HPDE6-E6E7 (cell line): ENCODE measurements at regions not wholly inside any gene's neighbourhood (a gene's known extent, or its start where the extent isn't known, plus 50 kb on each side); places are given as distances from the start of the nearest gene placed in this dataset.

Experiments
- DNase-seq: peaks from one replicate; pipeline ENCODE4 v3.0.0; 2011; ENCODE audit warnings: missing footprints; ENCODE audit errors: extremely low spot score

DNA sequence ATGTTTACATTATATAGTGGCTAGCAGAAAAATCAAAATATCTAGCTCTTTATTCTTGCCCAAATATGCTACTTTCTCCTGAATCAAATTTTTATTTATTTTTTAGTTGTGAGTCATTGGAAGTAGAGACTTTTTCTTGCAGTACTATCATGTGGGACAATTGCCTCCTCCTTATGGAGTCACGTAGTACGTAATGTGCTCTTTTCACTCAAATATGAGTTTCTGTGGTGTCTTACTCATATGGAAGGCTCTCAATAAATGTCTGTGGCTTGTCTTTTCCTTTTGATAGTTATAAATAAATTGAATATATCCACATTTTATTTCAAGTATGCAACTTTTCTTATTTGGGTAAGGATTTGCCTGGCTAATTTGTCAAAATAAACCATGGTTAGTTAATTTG, 1411.0 kb upstream of the SLC10A2 start:
- DNase-seq, result no peak

DNA sequence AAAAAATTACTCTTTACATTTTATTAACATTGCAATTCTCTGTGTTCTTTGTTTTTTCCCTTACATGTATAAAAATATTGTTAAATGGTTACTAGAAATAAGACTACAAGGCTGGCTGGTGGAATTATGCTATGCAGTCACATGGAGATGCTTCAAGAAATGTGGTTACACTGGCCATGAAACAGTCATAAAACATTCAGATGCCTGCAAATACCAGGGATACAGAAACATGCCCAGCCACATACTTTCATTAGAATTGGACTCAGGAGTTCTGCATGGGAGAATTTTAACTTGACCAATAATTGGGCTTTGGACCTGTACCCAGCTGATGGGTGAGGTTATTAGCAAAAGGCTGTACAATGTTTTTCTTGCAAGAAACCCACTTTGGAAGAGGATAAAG, 1407.7 kb upstream of the SLC10A2 start:
- DNase-seq, result no peak

DNA sequence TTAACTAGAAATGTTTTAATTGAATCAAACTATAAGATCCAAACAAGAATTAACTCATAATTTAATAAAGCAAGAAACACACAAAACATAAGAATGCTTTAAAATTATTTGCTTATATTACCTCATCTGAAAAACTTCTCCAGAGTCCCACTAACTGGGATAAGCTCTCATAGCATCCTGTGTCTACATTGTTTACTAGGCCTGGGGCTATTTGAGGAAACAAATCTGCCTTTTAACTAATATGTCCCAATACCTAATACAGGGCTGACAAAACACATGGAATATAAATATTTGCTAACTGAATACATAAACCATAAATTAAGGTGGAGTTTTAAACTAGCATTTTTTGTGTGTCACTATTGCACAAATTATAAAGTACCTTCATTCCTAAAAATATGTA, 1399.8 kb upstream of the SLC10A2 start:
- no peak for DNase-seq

DNA sequence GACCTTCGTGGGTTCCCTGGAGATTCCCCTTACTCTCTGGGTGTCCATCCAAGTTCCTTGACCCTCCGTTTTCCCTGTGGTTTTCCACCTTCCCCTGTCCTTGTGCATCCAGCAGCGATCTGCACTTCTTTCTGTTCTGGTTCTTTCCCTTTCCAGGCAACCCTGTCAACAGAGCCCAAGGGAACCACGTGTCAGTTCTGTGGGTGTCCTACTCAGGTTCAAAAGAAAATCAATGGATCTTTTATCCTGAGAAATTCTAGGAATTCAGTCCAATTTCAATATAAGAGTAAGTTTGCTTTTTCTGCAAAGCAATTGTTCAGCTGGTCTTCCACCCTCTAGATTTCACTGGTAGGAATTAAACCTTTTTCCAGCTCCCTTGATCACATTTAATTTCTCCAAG, 1394.8 kb upstream of the SLC10A2 start:
- no peak for DNase-seq

DNA sequence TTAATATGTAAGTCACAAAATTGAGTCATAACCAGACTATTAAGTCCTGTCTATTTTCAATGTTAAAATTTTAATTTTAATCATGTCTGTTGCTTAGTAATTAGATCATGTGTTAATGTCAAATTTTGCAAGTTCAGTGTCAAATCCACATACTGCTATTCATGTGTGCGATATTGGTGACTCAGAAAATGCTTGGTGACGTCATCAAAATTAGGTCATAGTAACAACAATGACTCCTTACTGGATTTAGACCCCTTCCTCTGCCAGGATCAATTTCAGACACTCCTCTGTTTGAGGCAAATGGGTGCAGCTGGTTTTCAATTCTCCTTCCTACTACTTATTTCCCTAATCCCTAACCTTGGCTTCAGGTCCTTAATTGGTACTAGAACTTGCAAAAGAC, 1394.3 kb upstream of the SLC10A2 start:
- DNase-seq, result no peak

DNA sequence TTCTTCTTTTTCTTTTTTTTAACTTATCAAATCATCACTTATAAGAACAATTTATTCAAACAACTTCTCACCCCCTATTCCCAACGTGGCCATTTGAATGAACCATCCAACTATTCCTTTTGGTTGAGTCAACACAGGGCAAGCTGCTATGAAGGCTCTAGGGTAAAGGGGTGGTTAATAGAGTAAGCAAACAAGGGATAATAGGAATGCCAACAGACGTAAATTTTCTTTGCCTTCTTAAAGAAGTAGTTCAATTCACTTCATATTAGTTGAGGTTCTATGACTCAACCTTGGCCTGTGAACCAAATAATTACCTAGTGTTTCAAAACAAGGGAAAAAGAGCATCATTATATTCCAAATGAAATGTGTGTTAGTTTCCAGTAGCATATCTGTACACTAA, 1383.8 kb upstream of the SLC10A2 start:
- no peak for DNase-seq

DNA sequence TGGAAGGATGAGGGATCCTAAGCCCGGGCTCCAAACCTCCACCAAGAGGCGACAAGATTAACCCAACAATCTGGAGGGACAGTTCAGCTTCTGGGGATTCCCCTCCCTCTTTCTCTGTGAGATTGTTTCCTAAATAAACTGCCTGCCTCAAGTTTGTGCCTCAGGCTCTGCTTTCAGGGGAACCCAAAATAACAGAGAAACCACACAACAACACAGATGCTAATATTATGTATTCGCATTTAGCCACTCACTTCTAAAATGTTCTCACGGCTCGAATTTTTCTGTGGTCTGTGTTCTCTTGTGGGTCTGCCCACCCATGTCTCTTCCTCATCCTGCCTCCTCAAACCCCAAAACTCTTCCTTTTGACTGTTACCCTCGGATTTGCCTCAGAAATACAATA, 1381.1 kb upstream of the SLC10A2 start:
- DNase-seq, result no peak

DNA sequence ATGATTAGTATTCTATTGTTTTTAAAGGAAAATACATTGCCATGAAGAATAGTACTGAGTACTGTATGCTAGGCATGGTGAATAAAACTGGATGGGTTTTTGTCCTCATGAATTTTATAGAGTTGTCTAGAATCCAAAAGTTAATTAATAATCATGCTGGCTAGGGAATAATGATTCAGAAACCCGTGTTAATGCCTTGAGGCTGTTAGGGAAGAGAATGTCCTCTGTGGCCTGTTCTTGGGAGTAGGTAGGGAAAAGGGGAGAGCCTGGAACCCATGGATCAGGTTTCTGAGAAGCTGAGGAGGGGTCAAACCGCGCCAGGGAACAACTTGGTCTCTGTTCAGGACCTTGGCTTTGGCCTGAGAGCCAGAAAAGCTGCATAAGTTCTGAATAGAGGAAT, 1376.3 kb upstream of the SLC10A2 start:
- no peak for DNase-seq

DNA sequence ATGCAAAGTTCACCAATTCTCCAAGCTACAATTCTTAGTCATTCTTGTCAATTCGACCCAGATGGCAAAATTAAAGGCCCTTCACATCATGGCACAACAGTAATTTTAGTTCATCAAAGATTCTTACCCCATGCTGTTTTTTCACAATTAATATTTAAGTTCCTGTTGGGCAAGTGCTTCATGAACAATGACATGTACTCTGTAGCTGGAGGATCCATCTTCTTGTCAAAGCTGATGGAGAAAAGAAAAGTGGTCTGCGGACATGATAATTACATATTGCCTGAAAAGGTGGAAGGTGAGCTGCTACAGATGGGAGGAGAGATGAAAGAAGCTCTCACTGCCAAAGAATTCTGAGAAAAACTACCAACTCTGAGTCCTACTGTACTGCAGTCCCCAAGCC, 1370.3 kb upstream of the SLC10A2 start:
- no peak for DNase-seq

DNA sequence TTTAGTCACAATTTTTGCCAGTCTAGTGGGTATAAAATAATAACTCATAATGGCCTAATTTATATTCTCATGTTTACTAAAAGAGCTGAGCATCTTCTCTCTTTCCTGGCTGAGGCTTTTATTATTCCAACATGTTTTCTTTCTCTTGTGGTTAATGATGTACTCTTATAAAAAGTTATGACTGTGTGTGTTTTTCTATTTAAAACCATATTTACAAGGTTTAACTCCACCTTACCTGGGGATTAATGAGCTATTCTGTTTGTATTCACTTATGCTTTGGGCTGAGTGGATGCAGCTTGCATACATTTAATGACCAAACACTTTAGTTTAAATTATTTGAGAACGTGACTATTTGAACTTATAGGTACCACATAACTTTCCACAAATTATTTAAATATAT, 1365.7 kb upstream of the SLC10A2 start:
- DNase-seq, result no peak

DNA sequence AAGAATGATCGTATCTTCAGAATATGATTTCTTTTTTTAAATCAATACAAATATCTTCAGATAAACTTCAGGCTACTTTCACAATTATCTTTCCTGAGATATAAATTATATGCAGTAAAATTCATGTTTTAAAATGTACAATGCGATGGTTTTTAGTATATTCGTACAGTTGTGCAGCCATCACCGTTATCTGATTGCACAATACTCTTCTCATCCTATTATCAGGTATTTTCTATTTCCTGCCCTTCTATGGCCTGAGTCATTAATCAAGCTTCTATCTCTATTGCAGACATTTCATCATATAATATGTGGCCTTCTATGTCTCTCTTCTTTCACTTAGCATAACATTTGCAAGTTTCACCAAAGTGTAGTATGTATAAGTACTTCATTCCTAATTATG, 1360.2 kb upstream of the SLC10A2 start:
- DNase-seq, result no peak

DNA sequence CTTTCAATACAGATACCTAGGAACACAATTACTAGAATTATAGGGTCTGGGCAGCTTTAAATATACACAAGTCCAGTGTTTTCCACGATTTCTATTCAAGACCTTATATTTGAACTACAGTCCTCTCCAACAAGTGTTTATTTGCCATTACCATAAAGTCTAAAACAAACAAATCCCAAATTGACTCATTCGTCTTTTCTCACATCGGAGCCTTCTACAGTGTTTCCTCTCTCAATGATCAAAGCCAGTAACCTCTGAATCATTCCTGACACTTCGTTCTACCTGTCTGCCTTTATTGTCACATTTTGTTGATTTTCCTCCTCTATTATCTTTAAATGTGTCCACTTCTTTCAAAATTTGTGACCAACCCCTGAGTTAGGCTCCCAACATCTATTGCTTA, 1356.5 kb upstream of the SLC10A2 start:
- DNase-seq, result no peak

DNA sequence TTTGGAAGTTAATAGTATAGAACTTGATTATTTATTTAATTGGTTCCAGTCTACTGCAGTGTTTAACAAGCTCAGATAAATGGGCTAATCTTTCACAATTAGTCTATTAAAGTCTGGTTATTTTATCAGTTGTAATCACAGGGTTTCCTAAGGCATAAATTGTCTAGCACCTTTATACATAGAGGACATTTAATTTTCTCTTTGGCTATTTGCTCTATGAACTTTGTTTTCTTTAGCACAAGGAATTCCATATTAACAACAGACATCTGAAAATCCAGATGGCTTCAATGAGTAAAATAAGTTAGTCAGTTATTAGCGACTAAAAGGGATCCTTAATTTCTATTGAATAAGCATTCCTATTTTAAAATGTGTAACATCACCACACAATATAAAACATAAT, 1350.8 kb upstream of the SLC10A2 start:
- DNase-seq, result no peak

DNA sequence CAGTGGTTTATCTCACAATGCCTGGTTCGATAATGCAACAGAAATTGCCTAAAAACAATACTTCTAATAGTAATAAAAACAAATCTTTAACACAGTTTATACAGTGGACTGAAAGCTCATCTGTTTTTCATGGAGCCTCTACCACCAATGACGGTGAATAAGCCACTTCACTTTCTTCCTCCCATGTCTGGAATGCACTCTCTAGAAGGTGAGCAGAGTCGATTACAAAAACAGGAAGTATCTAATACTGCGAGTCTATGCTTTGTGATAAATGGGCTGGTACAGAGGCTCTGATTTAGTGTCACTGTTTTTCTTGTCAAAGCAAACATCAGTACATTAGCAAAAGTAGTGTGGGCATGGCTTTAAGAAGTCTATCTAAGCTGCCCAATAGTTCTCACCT, 1348.6 kb upstream of the SLC10A2 start:
- DNase-seq, result no peak

DNA sequence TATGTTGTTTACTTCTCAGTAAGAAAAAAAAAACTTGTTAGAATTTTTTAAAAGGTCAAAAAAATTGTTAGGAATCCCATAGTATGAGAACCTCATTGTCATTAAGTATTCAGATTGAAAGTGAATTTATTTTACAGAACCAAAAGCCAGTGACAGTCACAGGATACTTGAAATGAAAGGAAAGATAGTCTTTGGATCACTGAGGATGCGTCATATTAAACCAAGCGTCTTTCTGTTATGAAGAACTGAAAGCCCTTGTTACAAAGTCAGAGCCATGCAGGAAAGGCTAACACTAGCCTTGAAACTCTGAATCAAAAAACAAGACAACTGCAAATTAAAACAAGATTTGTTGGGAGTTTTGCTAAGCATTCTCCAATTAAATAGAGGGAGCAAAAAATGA, 1348.0 kb upstream of the SLC10A2 start:
- no peak for DNase-seq

DNA sequence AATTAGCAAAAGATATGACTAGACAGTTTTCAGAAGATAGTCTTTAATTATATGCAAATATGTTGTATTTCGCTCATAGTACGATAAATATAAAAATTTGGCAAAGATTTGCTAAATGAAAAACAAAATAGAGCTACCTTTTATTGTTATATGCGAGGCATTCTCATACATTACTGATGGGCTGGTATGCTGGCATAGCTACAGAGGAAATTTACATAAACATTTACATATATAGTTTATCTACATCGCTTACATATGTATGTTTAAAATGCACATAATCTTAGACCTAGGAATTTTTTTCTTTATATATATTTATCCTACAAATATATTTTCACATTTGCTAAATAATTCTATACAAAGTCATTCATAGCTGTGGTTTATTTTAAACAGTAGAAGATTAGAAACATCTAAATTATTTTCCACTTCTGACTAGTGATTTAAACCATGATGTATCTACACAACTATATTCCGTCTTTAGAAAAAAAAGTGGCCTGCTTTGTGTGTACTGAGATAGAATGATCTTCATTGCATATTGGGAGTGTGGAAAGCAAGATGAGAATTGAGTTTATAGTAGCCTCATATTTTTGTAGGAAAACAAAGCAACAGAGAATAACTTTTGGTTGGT, 1345.0 kb upstream of the SLC10A2 start:
- DNase-seq, result no peak

DNA sequence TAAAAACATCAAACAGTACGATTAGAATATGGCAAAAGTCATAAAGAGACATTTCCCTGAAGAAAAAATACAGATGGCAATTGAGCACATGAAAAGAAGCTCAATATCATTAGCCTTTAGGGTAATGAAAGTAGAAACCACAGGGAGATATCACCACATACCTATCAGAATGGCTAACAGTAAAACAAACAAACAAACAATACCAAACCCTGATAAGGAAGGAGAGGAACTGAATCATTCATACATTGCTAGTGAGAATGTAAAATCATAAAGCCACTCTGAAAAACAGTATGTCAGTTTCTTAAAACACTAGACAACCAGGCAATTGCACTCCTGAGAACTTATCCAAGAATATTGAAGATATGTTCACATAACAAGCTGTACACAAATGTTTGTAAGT, 1342.5 kb upstream of the SLC10A2 start:
- no peak for DNase-seq

DNA sequence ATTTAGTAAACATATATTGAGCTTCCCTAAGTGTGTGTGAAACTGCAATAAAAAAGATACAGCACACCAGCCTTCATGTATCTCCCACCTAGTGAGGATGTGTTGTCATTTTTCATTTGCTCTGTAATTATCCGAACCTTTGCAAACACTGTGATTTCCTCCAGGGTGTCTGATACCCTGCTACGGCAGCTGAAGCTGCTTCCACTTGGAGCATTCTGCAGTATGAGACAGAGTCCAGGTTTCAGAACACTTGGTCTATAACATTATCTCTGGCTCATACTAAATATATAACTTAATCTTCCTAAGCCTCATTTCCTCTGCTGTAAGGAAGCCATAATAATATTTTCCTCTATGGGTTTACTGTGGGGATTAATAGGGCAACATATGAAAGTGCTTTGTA, 1338.1 kb upstream of the SLC10A2 start:
- DNase-seq, result no peak

DNA sequence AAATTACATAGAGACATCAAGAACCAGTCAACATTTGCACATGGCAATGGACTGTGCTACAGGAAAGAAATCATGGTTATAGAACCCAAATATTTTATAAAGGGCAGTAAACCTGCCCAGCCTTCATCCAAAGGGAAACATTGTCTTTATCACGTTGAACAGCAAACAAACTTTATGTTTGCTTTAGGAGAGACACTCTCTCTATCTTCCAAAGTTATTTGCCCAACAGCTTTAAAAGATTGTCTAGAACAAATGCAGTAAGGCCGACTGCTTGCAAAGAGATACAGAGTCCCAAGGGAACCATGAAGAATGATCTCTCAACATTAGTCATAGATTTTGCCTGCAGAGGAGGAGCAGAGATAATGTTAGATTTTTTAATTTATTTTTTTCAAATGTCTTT, 1323.5 kb upstream of the SLC10A2 start:
- DNase-seq, result no peak

DNA sequence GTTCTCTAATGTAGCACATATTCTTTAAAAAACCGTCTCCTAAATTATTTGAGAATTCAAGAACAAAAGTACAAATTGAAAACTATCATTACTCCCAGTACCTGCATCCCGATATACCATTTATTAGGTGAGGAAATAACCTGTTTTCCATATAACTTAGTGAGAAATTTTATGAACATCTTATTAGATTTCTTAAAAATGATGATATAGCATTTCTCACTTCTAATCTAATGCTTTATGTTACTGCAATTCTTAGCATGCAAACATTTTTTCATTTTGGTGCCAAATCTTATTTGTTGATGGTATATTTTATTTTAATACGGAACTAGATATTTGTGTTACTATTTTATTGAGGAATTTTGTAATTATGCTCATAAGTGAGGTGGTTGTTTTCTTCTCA, 1321.3 kb upstream of the SLC10A2 start:
- no peak for DNase-seq

DNA sequence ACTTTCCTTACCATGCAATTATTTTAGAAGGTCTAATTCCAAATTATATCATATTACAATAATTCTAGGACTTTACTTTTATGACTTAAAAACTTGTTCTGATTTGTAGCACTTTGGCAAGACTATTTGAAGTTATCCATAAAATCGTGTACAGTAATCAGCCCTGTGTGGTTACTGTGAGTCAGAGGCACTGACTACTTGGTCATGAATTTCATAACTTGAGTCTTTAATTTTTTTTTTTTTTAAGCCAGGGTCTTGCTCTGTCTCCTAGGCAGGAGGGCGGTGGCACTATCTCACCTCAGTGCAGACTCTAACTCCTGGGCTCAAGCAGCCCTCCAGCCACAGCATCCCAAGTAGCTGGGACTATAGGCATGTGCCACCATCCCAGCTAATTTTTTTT, 1319.2 kb upstream of the SLC10A2 start:
- DNase-seq, result peak; percentile 33

DNA sequence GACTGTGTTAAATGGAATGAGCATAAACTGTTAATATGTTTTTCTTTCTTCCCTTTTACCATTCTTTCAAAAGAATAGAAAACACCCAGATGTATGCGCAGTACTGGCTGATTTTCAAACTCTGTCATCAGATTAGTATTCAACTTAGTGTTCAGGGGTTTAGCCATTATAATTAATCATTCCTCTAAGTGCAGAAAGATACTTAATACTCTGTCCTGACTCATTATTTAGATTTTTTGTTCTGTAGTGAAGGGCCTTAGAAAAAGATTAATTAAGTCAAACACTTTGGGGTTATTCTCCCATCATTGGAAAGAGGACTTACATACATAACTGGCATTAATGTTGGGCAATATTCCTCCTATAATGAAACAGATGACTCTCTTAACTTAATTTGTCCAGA, 1316.7 kb upstream of the SLC10A2 start:
- DNase-seq, result no peak

DNA sequence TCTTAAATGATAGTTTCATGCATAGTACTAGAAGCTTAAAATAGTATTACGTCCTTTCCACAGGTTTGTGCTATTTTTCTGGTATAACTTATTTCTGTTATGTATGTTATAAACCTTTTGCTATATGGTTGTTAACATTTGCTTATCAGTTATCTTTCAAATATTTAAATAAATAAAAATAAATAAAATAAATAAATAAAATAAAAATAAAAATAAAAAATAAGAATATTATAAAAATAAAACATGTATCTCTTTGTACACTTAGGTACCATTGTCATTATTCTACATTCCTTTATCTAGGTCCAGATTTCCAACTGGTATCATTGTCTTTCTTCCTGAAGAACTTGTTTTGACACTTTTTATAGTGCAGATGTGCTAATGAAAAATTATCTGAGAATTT, 1310.4 kb upstream of the SLC10A2 start:
- no peak for DNase-seq

DNA sequence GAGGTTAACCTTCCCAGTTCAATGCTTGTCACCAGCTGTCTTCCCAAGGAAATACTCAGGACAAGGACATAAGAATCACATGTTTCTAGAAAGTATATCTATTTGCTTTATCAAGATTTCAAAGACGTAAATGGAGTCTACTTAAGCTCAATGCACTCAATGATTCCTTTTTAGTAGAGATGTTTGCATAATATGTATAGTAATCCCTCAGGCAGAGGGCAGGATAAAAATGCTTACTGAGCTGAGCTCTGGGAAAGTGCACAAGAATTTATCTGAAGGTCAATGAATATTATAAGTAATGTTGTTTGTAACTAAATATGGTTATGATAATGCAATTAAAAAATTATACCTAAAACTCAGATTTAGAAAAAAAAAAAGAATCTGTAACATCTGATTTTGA, 1309.4 kb upstream of the SLC10A2 start:
- no peak for DNase-seq
